Adrenal gland (tissue), 5 donors: ENCODE measurements at regions not wholly inside any gene's neighbourhood (a gene's known extent, or its start where the extent isn't known, plus 50 kb on each side); places are given as distances from the start of the nearest gene placed in this dataset.

Experiments
- CTCF ChIP-seq, 6 experiments: fragments of 450-650 bp in 4 of 6; fragments of 200-600 bp in 2 of 6; sonication (generic) in 1 of 6; IDR thresholded peaks; 1 replicate in 5 of 6; 2 replicates in 1 of 6; pipeline versions ENCODE4 v1.5.1 to v1.8.0; 2016 to 2021; ENCODE audit warnings: antibody characterized with exemption in 6 of 6, mild to moderate bottlenecking in 2 of 6, moderate library complexity in 1 of 6
- POLR2A ChIP-seq, 2 donors: fragments of 450-650 bp; IDR thresholded peaks; one replicate each; pipeline ENCODE4 v1.6.1; 2017; ENCODE audit warnings: antibody characterized with exemption in 2 of 2, mild to moderate bottlenecking in 2 of 2, moderate library complexity in 1 of 2
- donor health status: DM: no; HTN: no; CAD: no.

DNA sequence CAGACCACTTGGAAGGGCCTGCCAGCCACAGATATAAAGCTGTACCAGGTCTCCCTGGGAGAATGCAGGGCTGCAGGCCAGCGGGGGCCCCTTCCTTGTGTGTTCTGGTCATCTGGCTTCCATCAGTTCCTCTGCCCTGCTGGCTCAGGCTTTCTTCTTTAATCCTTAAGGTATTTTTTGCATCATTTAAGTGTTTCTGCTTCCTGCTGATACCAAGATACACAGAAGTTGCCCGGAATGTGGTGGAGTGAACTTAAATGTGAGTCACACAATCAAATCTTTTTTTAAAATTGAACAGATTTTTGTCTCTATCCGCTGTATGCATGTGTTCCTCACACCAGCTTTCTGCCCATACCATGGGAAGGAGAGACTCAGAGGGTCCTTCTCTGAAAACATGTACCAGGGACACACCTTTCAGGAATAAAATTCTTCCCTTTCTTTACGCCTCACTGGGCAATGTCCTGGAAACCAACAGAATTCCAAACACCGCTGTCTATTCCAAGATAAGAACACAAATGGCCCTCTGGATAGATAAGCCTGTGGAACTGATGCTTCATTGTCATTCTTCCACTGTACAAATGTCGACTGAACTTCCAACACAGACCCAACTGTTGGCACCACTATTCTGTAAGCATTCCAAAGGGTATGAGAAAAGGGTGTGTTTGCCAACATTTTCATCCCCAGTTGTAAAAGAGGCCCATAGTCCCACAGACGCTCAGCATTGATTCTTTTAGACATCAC lies 206.2 kb upstream of the MYLIP start:
- TF ChIP-seq CTCF (IDR thresholded peaks at IDR 0.05) (no peak), POLR2A (IDR thresholded peaks at IDR 0.05) (no peak)
